ENCODE measurements at regions not wholly inside any gene's neighbourhood (a gene's known extent, or its start where the extent isn't known, plus 50 kb on each side); places are given as distances from the start of the nearest gene placed in this dataset.

GRCh38 chr9:18256568-18256967 lies 217.4 kb upstream of the ADAMTSL1 start:
- no peak overlapping the region for H4K5ac ChIP-seq (ENCODE audit: low read depth, low read length)
- in situ Hi-C loops (cut with MboI; ENCODE audit: low sequenced_read_pairs) (loop anchor here (5.0 to 25.0 kb wide), 3 partner anchors 188 to 906 kb away; no protein-coding TSS in a partner anchor), intact Hi-C loops (cut with micrococcal nuclease) (loop anchor here (5.0 to 10.0 kb wide), 5 partner anchors 348 to 1201 kb away; no protein-coding TSS in a partner anchor), dilution Hi-C loops (cut with HindIII; ENCODE audit: low sequenced_read_pairs, unreplicated experiment) (no loop called here)
- no peaks in the 10 kb centered on the region for H3K27me3 ChIP-seq (ENCODE audit: control insufficient read depth, insufficient read depth, low read length)
- DNase-seq (peak; percentile 72), ATAC-seq (ENCODE audit: low read depth) (peak; percentile 37; the same call in 1 of the 2 replicates)
- no peak overlapping the region; the same call in 2 of the 3 replicates for H2BK15ac ChIP-seq (ENCODE audit: low read depth, low read length)
- H3K4ac ChIP-seq (ENCODE audit: low read depth, low read length) = no peak overlapping the region
- no peak overlapping the region for H3K4me3 ChIP-seq (ENCODE audit: insufficient read depth, low read depth, low read length)
- no peaks in the 10 kb centered on the region for H4K20me1 ChIP-seq (ENCODE audit: insufficient read depth, low read length)
- H3K56ac ChIP-seq (ENCODE audit: extremely low read depth, insufficient read depth, low read length) = no peak overlapping the region
- 0 out of 2 replicates have a peak overlapping the region, but pooled peaks have one; percentile 1 for H2AK5ac ChIP-seq (ENCODE audit: low read depth, low read length)
- H3K23ac ChIP-seq (ENCODE audit: low read depth, low read length) = no peak overlapping the region
- no peak for TF ChIP-seq MAFK (IDR thresholded peaks at IDR 0.05; ENCODE audit: low read depth, low read length)
- peak; percentile 21; the same call in 1 of the 2 replicates for TF ChIP-seq RAD21 (IDR thresholded peaks at IDR 0.05; ENCODE audit: low read length)
- H3K18ac ChIP-seq (ENCODE audit: low read depth, low read length) = no peak overlapping the region
- no peak overlapping the region for H2AK9ac ChIP-seq (replicated peaks; ENCODE audit: low read depth, low read length, poor library complexity)
- H3K9ac ChIP-seq (ENCODE audit: low read depth, low read length) = no peak overlapping the region
- H2BK20ac ChIP-seq (ENCODE audit: low read depth, low read length) = no peak overlapping the region
- no peak overlapping the region for H3K27ac ChIP-seq (ENCODE audit: insufficient read depth, low read length)
- no peak overlapping the region for H2BK5ac ChIP-seq (ENCODE audit: low read depth, low read length, poor library complexity, severe bottlenecking)
- no peaks in the 10 kb centered on the region for H3K9me1 ChIP-seq (ENCODE audit: insufficient read depth, low read length)
- BruUV-seq (replicated peaks) = no TSS peak
- no peaks in the 10 kb centered on the region for H3K9me3 ChIP-seq (ENCODE audit: control insufficient read depth, insufficient read depth, low read length)
- CTCF ChIA-PET = interaction anchor here (0.9 to 1.2 kb wide), 2 partner anchors 184 to 190 kb away, joined by 3 to 4 read pairs; no protein-coding TSS in a partner anchor
- WGBS, 2 experiments (ENCODE audit: extremely low coverage in 2 of 2, insufficient read length in 1 of 2) = 43% methylated on average over 2 of the region's 3 CpGs; no CpG with 5 or more reads in 1 of the 2 experiments
- no peak overlapping the region for H3K4me2 ChIP-seq (ENCODE audit: low read depth, low read length)
- no peak overlapping the region; a peak in 1 of 4 replicates for H4K8ac ChIP-seq (ENCODE audit: low read depth in 2 of 2, low read length in 2 of 2)
- no peaks in the 10 kb centered on the region for H3K79me1 ChIP-seq (ENCODE audit: low read depth in 1 of 2, low read length in 2 of 2)
- H3K14ac ChIP-seq (replicated peaks; ENCODE audit: low read depth, low read length) = peak overlapping the region; percentile 1; the same call in 1 of the 2 replicates
- H2AFZ ChIP-seq (replicated peaks; ENCODE audit: low read length, poor library complexity) = no peak overlapping the region
- H3K4me1 ChIP-seq (ENCODE audit: control insufficient read depth, insufficient read depth, low read length) = no peaks in the 10 kb centered on the region
- H2BK120ac ChIP-seq (ENCODE audit: low read depth, low read length) = no peak overlapping the region
- H4K91ac ChIP-seq (ENCODE audit: insufficient read depth, low read depth, low read length) = no peak overlapping the region
- no peaks in the 10 kb centered on the region for H3K36me3 ChIP-seq (ENCODE audit: control insufficient read depth, insufficient read depth, low read length)
- POLR2A ChIA-PET (ENCODE audit: unreplicated experiment) = no interaction called here
